Pulmonary artery endothelial cell (primary cell): ENCODE measurements at regions not wholly inside any gene's neighbourhood (a gene's known extent, or its start where the extent isn't known, plus 50 kb on each side); places are given as distances from the start of the nearest gene placed in this dataset.

Source experiments
- DNase-seq: peaks from one replicate; pipeline ENCODE4 v3.0.0-alpha.2; 2011; ENCODE audit warnings: low read depth, low spot score

DNA sequence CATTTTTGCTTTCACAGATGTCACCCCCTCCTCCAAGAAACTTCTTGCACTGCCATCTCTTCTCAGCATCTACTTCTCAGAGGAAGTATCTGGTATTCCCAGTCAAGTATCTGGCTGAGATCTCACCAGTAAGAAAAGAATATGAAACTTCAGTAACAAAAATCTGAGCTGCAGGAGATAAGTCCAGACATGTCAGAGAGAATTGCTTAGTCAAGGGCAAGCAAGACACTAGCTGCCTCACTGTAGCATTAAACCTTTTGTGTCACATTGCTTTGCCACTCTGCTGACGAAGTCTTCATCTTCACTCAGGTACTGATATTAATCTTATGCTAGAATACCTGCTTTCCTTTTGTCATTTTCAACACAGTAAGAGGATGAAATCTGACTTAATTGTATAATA, 70.6 kb upstream of the ZC3H12C start:
- no peak for DNase-seq

DNA sequence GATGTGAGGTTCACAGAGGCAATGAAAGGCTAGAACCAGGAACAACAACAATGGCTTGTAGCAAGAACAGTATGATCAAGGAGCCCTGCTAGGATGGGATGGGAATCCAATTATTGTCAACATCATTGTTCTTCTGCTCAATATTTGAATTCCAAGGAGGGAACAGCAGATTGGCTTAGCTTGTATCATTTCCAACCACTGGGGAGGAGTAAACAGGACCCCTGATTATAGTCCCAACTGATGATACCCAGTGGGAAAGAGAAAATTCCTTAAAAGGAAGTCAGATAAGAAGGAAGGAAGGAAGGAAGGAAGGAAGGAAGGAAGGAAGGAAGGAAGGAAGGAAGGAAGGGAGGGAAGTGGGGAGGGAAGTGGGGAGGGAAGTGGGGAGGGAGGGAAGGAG, 69.5 kb upstream of the ZC3H12C start:
- DNase-seq = no peak

DNA sequence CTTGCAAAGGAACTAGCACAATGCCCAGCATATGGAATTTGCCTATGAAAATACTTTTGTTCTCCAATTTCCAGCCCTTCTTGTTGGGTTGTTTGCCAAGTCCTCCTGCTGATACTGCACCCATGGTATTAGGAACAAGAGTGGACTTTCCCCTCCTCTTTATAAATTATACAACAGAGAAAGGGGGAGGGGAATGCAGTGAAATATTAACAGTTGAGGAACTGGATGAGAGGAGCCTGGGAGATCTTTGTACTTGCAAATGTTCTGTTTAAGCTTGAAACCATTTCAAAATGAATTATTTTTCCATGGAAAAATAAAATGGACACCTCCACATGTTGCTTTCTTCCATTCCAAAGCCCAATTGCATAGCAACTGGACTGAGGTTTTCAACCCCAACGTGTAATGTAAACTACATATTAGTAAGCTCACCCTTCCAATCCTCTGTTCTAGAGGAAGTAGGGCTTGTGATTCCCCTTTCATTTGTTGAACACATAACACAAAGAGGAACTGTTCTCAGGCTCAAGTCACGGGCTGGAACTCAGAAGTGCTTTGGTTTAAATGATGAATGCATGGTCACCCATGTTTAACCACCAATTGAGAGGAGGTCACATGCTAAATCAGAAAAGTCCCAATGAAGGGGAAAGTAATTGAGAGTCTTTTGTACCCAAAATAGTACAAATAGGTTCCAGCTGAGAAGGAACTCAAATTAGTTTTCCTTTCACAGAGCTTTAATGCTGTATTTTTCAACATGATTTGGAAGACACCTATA, 66.2 kb upstream of the ZC3H12C start:
- DNase-seq = no peak

DNA sequence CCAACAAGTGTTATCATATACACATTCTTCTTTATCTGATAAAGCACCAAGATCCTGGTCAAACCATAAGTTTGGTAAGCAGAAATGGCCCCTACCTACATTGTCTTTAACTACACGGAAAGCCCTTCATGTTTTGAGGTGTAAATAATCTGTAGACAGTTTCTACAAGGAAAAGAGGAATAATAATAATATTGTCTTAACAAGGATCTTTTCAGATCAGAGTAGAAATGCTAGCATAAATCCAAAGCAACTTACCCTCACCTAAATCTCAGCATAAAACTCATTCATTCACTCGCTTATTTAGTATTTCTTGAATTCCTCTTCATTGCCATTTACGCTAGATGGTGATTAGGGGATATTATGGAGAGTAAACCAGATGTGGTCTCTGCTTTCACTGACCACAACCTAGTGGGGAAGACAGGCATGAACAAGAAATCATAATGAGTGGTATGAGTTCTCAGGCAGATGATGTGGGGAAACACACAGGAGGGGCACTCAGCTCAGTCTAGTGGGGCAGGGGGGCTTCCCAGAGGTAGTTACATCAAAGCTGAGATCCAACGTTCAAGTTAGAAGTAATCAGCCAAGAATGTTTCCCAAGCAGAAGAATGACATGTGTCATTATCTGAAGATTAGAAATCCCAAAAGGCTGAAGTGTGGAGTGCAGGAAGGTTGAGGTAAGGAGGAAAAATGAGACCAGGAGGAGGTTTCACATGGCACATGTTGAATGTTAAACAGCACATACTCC, 65.4 kb upstream of the ZC3H12C start:
- no peak for DNase-seq

DNA sequence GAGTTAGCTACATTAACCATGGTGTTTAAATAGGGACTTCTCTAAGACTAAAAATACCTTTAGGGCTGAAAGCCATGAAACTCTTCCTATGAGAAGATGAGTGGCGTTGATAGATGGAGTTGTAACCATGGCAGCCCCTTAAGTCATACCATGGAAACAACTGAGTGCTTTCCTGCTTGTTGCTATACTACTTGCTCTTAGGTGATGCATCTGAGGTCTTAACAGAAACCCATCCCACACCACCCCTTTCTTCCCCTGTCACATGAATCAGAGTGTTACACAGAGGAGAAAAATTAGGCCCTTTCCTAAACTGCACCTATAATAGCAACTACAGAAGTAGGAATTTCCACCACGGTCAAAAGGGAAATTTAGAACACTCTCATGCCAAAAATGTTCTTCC, 64.3 kb upstream of the ZC3H12C start:
- no peak for DNase-seq

DNA sequence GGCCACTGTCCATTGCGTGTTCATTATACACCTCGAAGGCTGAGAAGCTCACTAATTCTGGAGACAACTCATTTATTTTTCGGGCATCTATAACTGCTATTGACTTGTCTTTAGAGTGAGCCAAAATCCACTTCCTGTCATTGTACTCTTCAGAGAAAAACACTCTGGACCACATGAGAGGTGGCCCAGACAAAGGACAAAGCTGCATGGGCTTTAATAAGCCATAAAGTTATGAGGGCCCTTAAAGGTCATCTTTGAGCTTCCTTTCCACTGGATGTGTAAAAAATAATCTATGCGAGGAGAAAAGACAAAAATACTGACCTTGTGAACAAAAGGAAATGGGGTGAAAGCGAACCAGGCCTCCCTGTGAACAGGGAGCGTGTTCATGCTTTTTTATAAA, 63.5 kb upstream of the ZC3H12C start:
- DNase-seq = peak; percentile 24

DNA sequence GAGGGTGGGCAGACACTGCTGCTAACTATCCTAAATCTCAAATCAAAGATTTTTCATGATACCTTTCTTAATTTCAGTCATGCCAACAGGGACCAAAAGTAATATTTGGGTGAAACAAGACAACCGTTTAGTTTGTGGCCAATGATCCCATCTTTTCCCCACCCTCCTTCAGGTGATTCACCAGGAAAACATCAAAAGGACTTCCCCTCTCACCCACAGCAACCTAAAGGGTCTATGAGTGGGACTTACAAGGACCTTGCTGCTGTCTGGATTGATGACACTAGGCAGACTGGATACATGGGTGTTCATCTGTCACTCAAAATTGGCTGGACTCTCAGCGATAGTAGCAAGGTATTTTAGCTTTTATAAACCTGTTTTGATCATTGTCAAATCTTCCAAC, 62.0 kb upstream of the ZC3H12C start:
- no peak for DNase-seq

DNA sequence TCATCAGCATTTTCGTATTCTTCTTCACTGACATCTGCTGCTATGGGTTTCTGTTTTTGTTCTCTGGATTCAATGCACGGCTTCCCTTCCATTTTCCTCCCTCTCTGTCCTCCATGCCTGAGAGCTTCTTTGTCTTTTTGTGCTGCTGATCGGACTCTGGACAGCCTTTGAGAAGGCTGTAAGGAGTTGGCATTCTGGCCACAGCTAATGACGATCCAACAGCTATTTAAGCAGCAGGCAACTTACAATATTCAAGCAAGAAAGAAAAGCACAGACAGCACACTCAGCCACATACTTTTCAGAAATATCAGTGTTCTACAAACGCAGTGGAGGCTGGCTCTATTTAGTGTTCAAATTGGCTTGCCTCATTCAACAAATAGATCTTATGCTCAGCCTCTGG, 60.9 kb upstream of the ZC3H12C start:
- no peak for DNase-seq

DNA sequence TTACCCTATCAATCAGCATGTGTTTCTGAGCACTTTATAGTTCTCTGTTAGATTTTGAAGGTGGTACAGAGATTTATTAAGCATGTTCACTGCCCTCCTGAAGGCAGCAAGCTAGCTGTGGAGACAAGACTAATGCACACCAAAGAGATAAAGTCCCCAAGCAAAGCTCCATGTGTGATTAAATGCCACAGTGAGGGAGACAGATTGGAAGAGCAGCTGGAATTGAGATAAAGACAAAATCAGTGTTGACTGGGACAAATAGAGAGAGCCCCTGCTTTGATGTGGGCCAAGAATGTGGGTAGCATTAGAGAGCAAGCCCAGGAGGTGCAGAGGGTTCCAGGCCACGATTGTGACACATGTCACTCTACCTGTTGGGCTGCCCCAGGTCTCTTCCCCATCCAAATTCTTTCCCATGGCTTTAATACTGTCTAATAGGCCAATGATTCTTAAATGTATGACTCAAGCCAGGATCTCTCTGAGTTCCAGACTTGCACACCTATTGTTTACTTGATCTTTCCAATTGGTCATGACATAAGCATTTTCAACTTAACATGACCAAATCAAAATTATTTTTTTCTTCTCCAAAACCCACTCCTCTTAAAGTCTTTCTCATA, 60.1 kb upstream of the ZC3H12C start:
- no peak for DNase-seq

DNA sequence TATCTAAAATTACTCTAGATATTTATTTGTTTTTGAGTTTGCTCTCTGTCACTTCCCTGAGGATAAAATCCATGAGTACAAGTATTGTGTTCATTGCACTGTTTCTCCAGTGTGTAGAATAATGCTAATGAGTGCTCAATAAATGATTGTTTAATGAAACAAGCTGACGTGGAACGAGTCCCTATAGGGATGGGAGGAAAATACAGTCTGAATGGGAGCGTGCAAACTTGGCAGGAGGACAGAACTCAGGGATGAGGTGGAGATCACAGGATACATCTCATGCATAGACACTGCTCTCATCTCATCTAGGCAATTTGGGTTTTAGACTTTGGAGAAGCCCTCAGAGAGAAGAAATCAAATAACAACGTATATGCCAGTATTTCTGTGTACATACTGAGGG, 58.4 kb upstream of the ZC3H12C start:
- no peak for DNase-seq

DNA sequence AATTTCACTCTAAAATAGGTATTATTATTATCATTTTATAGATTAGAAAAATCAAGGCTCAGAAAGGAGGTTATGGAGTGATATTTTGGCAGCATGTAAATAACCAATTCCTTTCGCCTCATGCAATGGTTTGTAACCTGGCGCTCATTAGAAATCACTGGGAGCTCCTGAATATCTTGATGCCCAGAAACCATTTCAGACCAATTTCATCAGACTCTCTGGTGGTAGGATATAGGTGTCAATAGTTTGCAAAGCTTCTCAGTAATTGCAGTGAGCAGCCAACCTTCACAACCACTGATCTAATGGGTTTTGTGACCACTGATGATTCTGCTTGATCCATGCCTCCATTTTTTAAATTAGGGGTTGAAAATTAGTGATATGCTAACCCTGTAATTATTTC, 57.8 kb upstream of the ZC3H12C start:
- no peak for DNase-seq

DNA sequence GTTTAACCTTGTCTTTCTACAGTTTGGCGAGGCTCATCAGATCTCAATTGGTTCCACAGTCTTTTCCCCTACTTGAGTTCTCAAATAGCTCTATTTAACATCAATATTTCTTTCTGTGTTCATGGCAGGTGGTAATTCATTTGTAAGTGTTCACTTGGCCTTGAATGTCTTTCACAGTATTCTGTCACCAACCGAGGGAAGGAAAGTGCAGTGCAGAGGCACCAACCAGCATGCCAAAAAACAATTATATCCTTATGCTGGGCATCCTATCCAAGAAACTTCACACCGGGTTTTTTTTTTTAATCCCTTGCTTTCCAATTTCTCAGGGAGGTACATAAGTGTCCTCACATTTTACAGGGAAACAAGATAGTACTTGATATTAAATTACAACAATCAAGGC, 55.0 kb upstream of the ZC3H12C start:
- DNase-seq = no peak
